ENCODE measurements at regions not wholly inside any gene's neighbourhood (a gene's known extent, or its start where the extent isn't known, plus 50 kb on each side); places are given as distances from the start of the nearest gene placed in this dataset.

DNA sequence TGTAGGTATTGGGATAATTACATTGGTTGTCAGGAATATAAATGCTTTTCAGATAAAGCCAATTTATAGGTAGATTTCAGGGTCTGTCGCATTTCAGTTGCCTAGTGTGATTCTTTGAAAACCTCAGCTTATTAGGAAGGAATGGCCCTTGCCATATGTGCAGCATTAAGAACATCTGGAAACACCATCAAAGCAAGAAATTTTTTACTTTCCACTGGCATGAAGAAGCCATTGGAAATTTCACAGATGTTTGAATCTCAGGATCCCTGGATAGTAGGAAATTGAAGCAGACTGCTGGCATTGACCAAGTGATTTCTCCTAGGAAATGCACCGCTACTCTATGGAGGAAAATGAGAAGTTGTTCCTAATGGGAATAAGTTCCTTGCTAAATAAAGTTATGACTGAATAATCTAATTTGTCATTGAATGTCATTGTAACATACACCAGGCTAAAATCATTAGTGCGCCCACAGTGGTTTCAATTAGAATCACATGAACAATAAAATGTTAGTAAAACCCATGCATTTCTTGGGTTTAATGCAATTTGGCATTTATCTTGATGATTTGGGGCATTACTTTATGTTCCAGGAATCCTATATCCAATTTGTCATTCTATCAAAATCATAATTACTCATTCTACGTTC, 950.1 kb downstream of the EPHA7 start:
- DNase-seq = no peak
- no peak overlapping the region for H2BK120ac ChIP-seq (ENCODE audit: low read depth, low read length, poor library complexity, severe bottlenecking)
- H4K5ac ChIP-seq (ENCODE audit: insufficient read length, low read depth, low read length) = no peak overlapping the region
- H3K36me3 Mint-ChIP-seq (ENCODE audit: insufficient read depth in 1 of 3, low read depth in 3 of 3) = peaks cover 5 to 18% (median 9%) of the 10 kb centered on the region in 3 experiments; a peak in 5 of 7 replicates
- H3T11ph ChIP-seq (ENCODE audit: low read length) = no peak overlapping the region
- no peak overlapping the region for H3K9ac ChIP-seq (ENCODE audit: extremely low read depth, insufficient read length, low read length)
- TF ChIP-seq, protein P1, sequence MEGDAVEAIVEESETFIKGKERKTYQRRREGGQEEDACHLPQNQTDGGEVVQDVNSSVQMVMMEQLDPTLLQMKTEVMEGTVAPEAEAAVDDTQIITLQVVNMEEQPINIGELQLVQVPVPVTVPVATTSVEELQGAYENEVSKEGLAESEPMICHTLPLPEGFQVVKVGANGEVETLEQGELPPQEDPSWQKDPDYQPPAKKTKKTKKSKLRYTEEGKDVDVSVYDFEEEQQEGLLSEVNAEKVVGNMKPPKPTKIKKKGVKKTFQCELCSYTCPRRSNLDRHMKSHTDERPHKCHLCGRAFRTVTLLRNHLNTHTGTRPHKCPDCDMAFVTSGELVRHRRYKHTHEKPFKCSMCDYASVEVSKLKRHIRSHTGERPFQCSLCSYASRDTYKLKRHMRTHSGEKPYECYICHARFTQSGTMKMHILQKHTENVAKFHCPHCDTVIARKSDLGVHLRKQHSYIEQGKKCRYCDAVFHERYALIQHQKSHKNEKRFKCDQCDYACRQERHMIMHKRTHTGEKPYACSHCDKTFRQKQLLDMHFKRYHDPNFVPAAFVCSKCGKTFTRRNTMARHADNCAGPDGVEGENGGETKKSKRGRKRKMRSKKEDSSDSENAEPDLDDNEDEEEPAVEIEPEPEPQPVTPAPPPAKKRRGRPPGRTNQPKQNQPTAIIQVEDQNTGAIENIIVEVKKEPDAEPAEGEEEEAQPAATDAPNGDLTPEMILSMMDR (conservative IDR thresholded peaks at IDR 0.05) = no peak
- no peak overlapping the region for H2BK15ac ChIP-seq (ENCODE audit: low read depth, low read length)
- H4K20me1 ChIP-seq (ENCODE audit: control insufficient read depth, insufficient read depth, insufficient read length) = no peaks in the 10 kb centered on the region
- H3K18ac ChIP-seq (ENCODE audit: insufficient read length, low read depth, low read length) = no peak overlapping the region
- no peaks in the 10 kb centered on the region for H3K27me3 ChIP-seq (ENCODE audit: insufficient read depth, low read length)
- no peaks in the 10 kb centered on the region for H3K23me2 ChIP-seq (ENCODE audit: insufficient read length, low read depth, low read length, poor library complexity, severe bottlenecking)
- H3K23ac ChIP-seq (ENCODE audit: insufficient read length, low read depth, low read length) = no peak overlapping the region
- no peak overlapping the region for H2BK5ac ChIP-seq (ENCODE audit: insufficient read length, low read length)
- no peak overlapping the region for H2AK5ac ChIP-seq (ENCODE audit: insufficient read length, low read length)
- H3K27ac Mint-ChIP-seq = no peak overlapping the region
- H3K4me3 Mint-ChIP-seq = no peak overlapping the region
- no peak overlapping the region for H3K27ac ChIP-seq (ENCODE audit: insufficient read length, low read depth, low read length)
- H2AFZ ChIP-seq (ENCODE audit: low read length) = no peak overlapping the region
- no peak overlapping the region for H4K91ac ChIP-seq (ENCODE audit: insufficient read length, low read depth, low read length)
- H2BK20ac ChIP-seq (ENCODE audit: low read depth, low read length, poor library complexity, severe bottlenecking) = no peak overlapping the region
- no peak overlapping the region for H3K4ac ChIP-seq (ENCODE audit: low read depth, low read length)
- WGBS (ENCODE audit: extremely low coverage, insufficient read length, low lambda C conversion rate) = 100% methylated on average over 1 of the region's 4 CpGs
- H3K79me1 ChIP-seq (ENCODE audit: insufficient read depth, low read depth, low read length, poor library complexity, severe bottlenecking) = no peaks in the 10 kb centered on the region
- no peak overlapping the region for H4K8ac ChIP-seq (replicated peaks; ENCODE audit: insufficient read length, low read depth, low read length)
- H3K4me1 ChIP-seq (ENCODE audit: insufficient read depth, low read length) = no peaks in the 10 kb centered on the region
- no peaks in the 10 kb centered on the region for H3K9me3 ChIP-seq (ENCODE audit: control insufficient read depth, low read depth, low read length)
- H2BK12ac ChIP-seq (ENCODE audit: insufficient read length, low read depth, low read length) = no peak overlapping the region
- no peaks in the 10 kb centered on the region for H3K27me3 Mint-ChIP-seq (ENCODE audit: low read depth)
- H3K4me2 ChIP-seq (ENCODE audit: insufficient read depth, insufficient read length, low read length) = no peak overlapping the region
- H3K56ac ChIP-seq (ENCODE audit: insufficient read length, low read depth, low read length) = no peak overlapping the region
- H3K9me3 Mint-ChIP-seq = peaks cover 14 to 20% of the 10 kb centered on the region in 2 experiments; a peak in 4 of 5 replicates
- no peak overlapping the region for H3K14ac ChIP-seq (ENCODE audit: insufficient read depth, low read length)
- H3K79me2 ChIP-seq (ENCODE audit: insufficient read depth, low read length) = no peaks in the 10 kb centered on the region
- peaks cover 2 to 3% of the 10 kb centered on the region in 2 experiments; a peak in 2 of 4 replicates for H3K4me1 Mint-ChIP-seq

Measured in H9 (cell line).